Naive thymus-derived CD8-positive, alpha-beta T cell (primary cell): ENCODE measurements at regions not wholly inside any gene's neighbourhood (a gene's known extent, or its start where the extent isn't known, plus 50 kb on each side); places are given as distances from the start of the nearest gene placed in this dataset.

Experiments used
- ATAC-seq, 2 donors: fragments of 150-1000 bp; cut with Tn5 transposase in 1 of 2; sonication (Bioruptor Pico), chemical (Tn5 transposase) in 1 of 2; 1 replicate in 1 of 2; 2 replicates in 1 of 2; pipeline ENCODE4 v1.10.0; 2021; ENCODE audit warnings: mild to moderate bottlenecking in 2 of 2, moderate library complexity in 2 of 2
- POLR2A ChIA-PET: fragments of 350-600 bp; sonication (Branson Sonifier 250); formaldehyde crosslinking; loops from one replicate; lab custom pipeline; 2021; ENCODE audit warnings: antibody characterized with exemption; lab: Charles Lee
- DNase-seq, 10 donors: peaks; one replicate each; pipeline versions ENCODE4 v3.0.0 to v3.0.0-alpha.2; 2020 to 2022
- H3K27ac Mint-ChIP-seq, 10 donors: one replicate each; pipeline ENCODE4 v1.8.0; 2020 to 2022; ENCODE audit warnings: mild to moderate bottlenecking in 10 of 10, mixed read lengths in 10 of 10, moderate library complexity in 4 of 10, inconsistent platforms in 1 of 10
- H3K27me3 Mint-ChIP-seq, 5 donors: one replicate each; pipeline ENCODE4 v1.8.0; 2021 to 2022; ENCODE audit warnings: mixed read lengths in 5 of 5
- H3K36me3 Mint-ChIP-seq, 3 donors: one replicate each; pipeline ENCODE4 v1.8.0; 2020 to 2022; ENCODE audit warnings: mixed read lengths in 3 of 3, mild to moderate bottlenecking in 2 of 3, inconsistent platforms in 1 of 3
- H3K4me1 Mint-ChIP-seq, 4 donors: one replicate each; pipeline ENCODE4 v1.8.0; 2021 to 2022; ENCODE audit warnings: mixed read lengths in 4 of 4
- H3K4me3 Mint-ChIP-seq, 10 donors: one replicate each; pipeline ENCODE4 v1.8.0; 2020 to 2022; ENCODE audit warnings: mild to moderate bottlenecking in 10 of 10, mixed read lengths in 10 of 10, moderate library complexity in 6 of 10, inconsistent platforms in 1 of 10
- H3K9me3 Mint-ChIP-seq, 9 donors: one replicate each; pipeline ENCODE4 v1.8.0; 2020 to 2022; ENCODE audit warnings: mixed read lengths in 9 of 9, mild to moderate bottlenecking in 3 of 9, inconsistent platforms in 1 of 9, moderate library complexity in 1 of 9

- no peak for ATAC-seq
- Mint-ChIP-seq H3K9me3 (peaks cover 0 to 3% (median 0%) of the 10 kb centered on the region in 9 donors), H3K4me3 (no peak overlapping the region), H3K27me3 (no peaks in the 10 kb centered on the region), H3K4me1 (no peaks in the 10 kb centered on the region), H3K36me3 (no peaks in the 10 kb centered on the region), H3K27ac (no peak overlapping the region)
- POLR2A ChIA-PET: no interaction called here
- no peak for DNase-seq
Observed at GRCh38 chr3:25349095-25349494, 79.0 kb upstream of the RARB start.

DNA sequence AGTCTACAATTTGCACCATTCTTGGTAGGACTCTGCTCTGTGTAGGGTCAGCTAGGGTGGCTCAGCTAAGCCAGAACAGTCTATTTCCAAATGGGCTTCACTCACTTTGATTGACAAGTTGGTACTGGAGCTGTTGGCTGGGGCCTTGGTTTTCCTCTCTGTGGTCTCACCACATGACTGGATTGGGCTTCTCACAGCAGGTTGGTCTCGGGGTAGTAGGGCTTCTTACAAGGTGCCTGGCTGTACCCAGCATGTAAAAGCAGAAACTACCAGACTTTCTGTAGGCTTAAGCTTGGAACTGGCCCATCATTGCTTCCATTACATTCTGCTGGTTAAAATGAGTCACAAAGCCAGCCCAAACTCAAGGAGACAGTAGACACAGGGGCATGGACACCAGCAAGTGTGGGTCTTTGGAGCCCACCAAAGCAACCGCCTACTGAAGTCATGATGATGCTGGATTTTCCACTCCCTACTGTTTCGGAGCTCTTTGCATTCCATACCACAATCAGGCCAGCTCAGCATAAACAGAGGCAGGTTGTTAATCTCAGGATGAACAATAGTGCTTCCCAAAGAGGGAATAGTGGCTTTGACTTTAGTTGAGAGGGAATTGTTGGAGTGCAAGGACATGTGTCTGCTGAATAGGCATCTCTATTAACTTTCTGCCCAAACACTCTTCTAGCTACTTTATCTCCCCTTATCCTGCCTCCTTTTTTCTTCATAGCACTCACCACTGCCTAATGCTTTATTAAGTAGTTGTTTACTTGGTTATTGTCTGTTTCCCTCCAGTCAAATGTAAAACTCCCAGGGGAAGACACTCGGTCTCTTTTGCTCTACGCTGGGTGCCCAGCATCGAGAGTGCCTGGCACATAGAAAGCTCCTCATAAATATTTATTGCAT lies 78.0 kb upstream of the RARB start:
- H3K27ac Mint-ChIP-seq: no peak overlapping the region
- DNase-seq (no peak), ATAC-seq (no peak)
- no peaks in the 10 kb centered on the region for H3K4me1 Mint-ChIP-seq
- H3K9me3 Mint-ChIP-seq: peaks cover 0 to 5% (median 1%) of the 10 kb centered on the region in 9 donors
- POLR2A ChIA-PET: no interaction called here
- H3K4me3 Mint-ChIP-seq: no peak overlapping the region
- H3K36me3 Mint-ChIP-seq: no peaks in the 10 kb centered on the region
- no peaks in the 10 kb centered on the region for H3K27me3 Mint-ChIP-seq

DNA sequence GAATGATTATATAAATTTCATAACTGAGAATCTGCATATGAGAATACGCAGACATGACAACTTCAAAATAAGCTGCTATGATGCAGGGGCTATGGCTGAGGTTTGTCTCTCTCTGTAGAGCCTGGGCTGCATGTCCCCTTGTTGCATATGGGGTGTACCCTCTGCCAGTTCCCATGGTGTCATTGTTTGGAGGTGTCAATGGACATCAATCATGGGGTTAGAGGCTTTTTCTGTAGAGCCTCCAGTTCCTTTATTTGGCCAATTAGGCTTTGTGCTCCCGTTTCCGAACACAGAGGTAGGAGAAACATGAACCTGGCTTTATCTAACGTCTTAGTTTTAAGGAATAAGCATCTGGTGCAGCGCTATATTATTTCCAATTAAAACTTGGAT lies 77.3 kb upstream of the RARB start:
- no peak for DNase-seq
- H3K27ac Mint-ChIP-seq: no peak overlapping the region
- H3K9me3 Mint-ChIP-seq: peaks cover 0 to 10% (median 2%) of the 10 kb centered on the region in 9 donors
- H3K4me1 Mint-ChIP-seq: no peaks in the 10 kb centered on the region
- H3K4me3 Mint-ChIP-seq: no peak overlapping the region
- POLR2A ChIA-PET: no interaction called here
- H3K36me3 Mint-ChIP-seq: no peaks in the 10 kb centered on the region
- no peaks in the 10 kb centered on the region for H3K27me3 Mint-ChIP-seq
- ATAC-seq: no peak

GRCh38 chr3:25354071-25354470 lies 74.0 kb upstream of the RARB start:
- H3K4me1 Mint-ChIP-seq: no peaks in the 10 kb centered on the region
- ATAC-seq: no peak

GRCh38 chr3:25355034-25355885 lies 72.8 kb upstream of the RARB start:
- H3K27ac Mint-ChIP-seq: no peak overlapping the region

More at GRCh38 chr3:25354071-25354470, 74.0 kb upstream of the RARB start:
- H3K36me3 Mint-ChIP-seq: no peaks in the 10 kb centered on the region
- POLR2A ChIA-PET: no interaction called here
- H3K27ac Mint-ChIP-seq: no peak overlapping the region
- H3K27me3 Mint-ChIP-seq: no peaks in the 10 kb centered on the region
- peaks cover 3 to 19% (median 4%) of the 10 kb centered on the region in 9 donors for H3K9me3 Mint-ChIP-seq
- DNase-seq: no peak
- no peak overlapping the region for H3K4me3 Mint-ChIP-seq

GRCh38 chr3:25355998-25356397 lies 72.1 kb upstream of the RARB start:
- POLR2A ChIA-PET: no interaction called here
- H3K27ac Mint-ChIP-seq: no peak overlapping the region
- H3K4me3 Mint-ChIP-seq: no peak overlapping the region
- ATAC-seq: no peak
- no peaks in the 10 kb centered on the region for H3K36me3 Mint-ChIP-seq
- H3K9me3 Mint-ChIP-seq: peaks cover 3 to 30% (median 8%) of the 10 kb centered on the region in 9 donors
- no peaks in the 10 kb centered on the region for H3K4me1 Mint-ChIP-seq
- DNase-seq: no peak
- H3K27me3 Mint-ChIP-seq: peaks cover 0 to under 1% (median 0%) of the 10 kb centered on the region in 5 donors

More at GRCh38 chr3:25355034-25355885, 72.8 kb upstream of the RARB start:
- no peak overlapping the region for H3K4me3 Mint-ChIP-seq
- POLR2A ChIA-PET: no interaction called here
- ATAC-seq (no peak), DNase-seq (no peak)
- peaks cover 3 to 30% (median 8%) of the 10 kb centered on the region in 9 donors for H3K9me3 Mint-ChIP-seq
- H3K4me1 Mint-ChIP-seq: no peaks in the 10 kb centered on the region
- no peaks in the 10 kb centered on the region for H3K36me3 Mint-ChIP-seq
- no peaks in the 10 kb centered on the region for H3K27me3 Mint-ChIP-seq

- ATAC-seq (no peak), DNase-seq (no peak)
- Mint-ChIP-seq H3K27me3 (peaks cover 0 to 13% (median 4%) of the 10 kb centered on the region in 5 donors), H3K4me1 (no peaks in the 10 kb centered on the region), H3K9me3 (peaks cover 0 to 48% (median 6%) of the 10 kb centered on the region in 9 donors), H3K36me3 (peaks cover 0 to 4% (median 0%) of the 10 kb centered on the region in 3 donors), H3K27ac (no peak overlapping the region), H3K4me3 (no peak overlapping the region)
- POLR2A ChIA-PET: no interaction called here
Observed at GRCh38 chr3:25362118-25362517, 65.9 kb upstream of the RARB start.

DNA sequence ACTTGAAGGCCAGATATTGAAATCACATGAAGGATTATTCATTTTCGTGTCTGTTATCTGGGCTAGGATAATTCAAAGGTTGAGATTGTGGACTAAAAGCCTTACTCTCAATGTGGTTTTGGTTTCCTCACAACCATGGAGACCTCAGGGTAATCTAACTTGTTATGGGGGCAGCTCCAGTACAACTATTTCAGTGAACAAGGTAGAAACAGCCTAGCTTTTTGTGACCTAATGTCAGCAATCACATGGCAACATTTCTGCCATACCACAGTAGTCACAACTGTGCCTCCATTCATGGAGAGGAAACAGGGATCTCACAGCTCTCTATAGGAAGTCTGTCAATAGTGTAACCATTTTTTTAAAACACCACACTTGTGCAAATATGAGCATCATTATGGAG lies 62.4 kb upstream of the RARB start:
- no peak overlapping the region for H3K4me3 Mint-ChIP-seq
- ATAC-seq: no peak
- peaks cover 0 to 4% (median 0%) of the 10 kb centered on the region in 3 donors for H3K36me3 Mint-ChIP-seq
- peaks cover 0 to 13% (median 5%) of the 10 kb centered on the region in 5 donors for H3K27me3 Mint-ChIP-seq
- H3K4me1 Mint-ChIP-seq: no peaks in the 10 kb centered on the region
- no peak for DNase-seq
- peaks cover 0 to 18% (median 2%) of the 10 kb centered on the region in 9 donors for H3K9me3 Mint-ChIP-seq
- POLR2A ChIA-PET: no interaction called here
- H3K27ac Mint-ChIP-seq: no peak overlapping the region

- Mint-ChIP-seq H3K4me3 (no peak overlapping the region), H3K27me3 (peaks cover 0 to 6% (median 5%) of the 10 kb centered on the region in 5 donors), H3K4me1 (no peaks in the 10 kb centered on the region), H3K27ac (no peak overlapping the region), H3K36me3 (peaks cover 0 to 4% (median 0%) of the 10 kb centered on the region in 3 donors), H3K9me3 (peaks cover 0 to 12% (median 0%) of the 10 kb centered on the region in 9 donors)
- POLR2A ChIA-PET: no interaction called here
- no peak for ATAC-seq
- DNase-seq: no peak
Observed at GRCh38 chr3:25367025-25367424, 61.0 kb upstream of the RARB start.

DNA sequence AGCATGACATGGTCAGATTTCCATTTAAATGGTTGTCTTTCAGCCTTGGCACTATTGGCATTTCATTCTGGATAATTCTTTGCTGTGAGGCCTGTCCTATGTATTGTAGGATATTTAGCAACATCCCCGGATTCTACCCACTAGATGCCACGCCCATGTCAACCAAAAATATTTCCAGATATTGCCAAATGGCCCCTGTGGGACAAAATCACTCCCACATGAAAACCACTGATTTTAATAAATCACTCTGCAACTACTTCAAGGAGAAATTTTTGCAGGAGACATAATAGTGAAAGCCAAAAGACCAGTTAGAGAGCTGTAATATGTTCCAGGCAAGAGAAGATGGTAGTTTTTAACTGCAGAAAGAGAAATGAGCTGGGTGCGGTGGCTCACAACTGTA lies 55.9 kb upstream of the RARB start:
- Mint-ChIP-seq H3K9me3 (peaks cover 0 to 14% (median 3%) of the 10 kb centered on the region in 9 donors), H3K4me3 (no peak overlapping the region), H3K27ac (no peak overlapping the region), H3K36me3 (no peaks in the 10 kb centered on the region), H3K27me3 (peaks cover 0 to 5% (median 0%) of the 10 kb centered on the region in 5 donors), H3K4me1 (no peaks in the 10 kb centered on the region)
- DNase-seq (no peak), ATAC-seq (no peak)
- POLR2A ChIA-PET: no interaction called here

- POLR2A ChIA-PET: no interaction called here
- Mint-ChIP-seq H3K4me1 (no peaks in the 10 kb centered on the region), H3K9me3 (peaks cover 0 to 24% (median 3%) of the 10 kb centered on the region in 9 donors), H3K36me3 (no peaks in the 10 kb centered on the region), H3K27ac (no peak overlapping the region), H3K27me3 (peaks cover 0 to 5% (median 0%) of the 10 kb centered on the region in 5 donors), H3K4me3 (no peak overlapping the region)
- no peak for ATAC-seq
- DNase-seq: no peak
Observed at GRCh38 chr3:25376340-25376739, 51.7 kb upstream of the RARB start.

GRCh38 chr3:25377042-25377441 lies 51.0 kb upstream of the RARB start:
- POLR2A ChIA-PET: no interaction called here
- DNase-seq (no peak), ATAC-seq (no peak)

More at GRCh38 chr3:25377042-25377441, 51.0 kb upstream of the RARB start:
- H3K36me3 Mint-ChIP-seq: no peaks in the 10 kb centered on the region
- H3K4me3 Mint-ChIP-seq: no peak overlapping the region
- H3K4me1 Mint-ChIP-seq: no peaks in the 10 kb centered on the region
- H3K9me3 Mint-ChIP-seq: peaks cover 0 to 24% (median 3%) of the 10 kb centered on the region in 9 donors
- H3K27ac Mint-ChIP-seq: no peak overlapping the region
- peaks cover 0 to 5% (median 0%) of the 10 kb centered on the region in 5 donors for H3K27me3 Mint-ChIP-seq
